HL-60 (cell line): ENCODE measurements at regions not wholly inside any gene's neighbourhood (a gene's known extent, or its start where the extent isn't known, plus 50 kb on each side); places are given as distances from the start of the nearest gene placed in this dataset.

Experiments
- CTCF ChIP-seq: IDR thresholded peaks from one replicate; pipeline ENCODE4 v1.5.1; 2011; ENCODE audit warnings: low read length, control low read depth, inconsistent platforms; ENCODE audit not compliant: insufficient read depth
- GABPA ChIP-seq: IDR thresholded peaks from 2 replicates; pipeline ENCODE4 v1.6.1; 2012; ENCODE audit warnings: low read depth
- POLR2AphosphoS5 ChIP-seq: IDR thresholded peaks from 2 replicates; pipeline ENCODE4 v1.6.1; 2012; ENCODE audit warnings: low read depth
- REST ChIP-seq: IDR thresholded peaks from 2 replicates; pipeline ENCODE4 v1.6.1; 2012; ENCODE audit warnings: low read depth; ENCODE audit not compliant: insufficient replicate concordance

- TF ChIP-seq CTCF (no peak), POLR2AphosphoS5 (no peak), GABPA (no peak), REST (no peak)
Observed at GRCh38 chr17:52606590-52606989, 448.1 kb upstream of the CA10 start.
